Lung (tissue), 11 donors: ENCODE measurements at regions not wholly inside any gene's neighbourhood (a gene's known extent, or its start where the extent isn't known, plus 50 kb on each side); places are given as distances from the start of the nearest gene placed in this dataset.

Experiments used
- ATAC-seq: fragments of 200-7000 bp; cut with Tn5 transposase; one replicate; pipeline ENCODE4 v1.9.1; 2020; ENCODE audit warnings: moderate number of reproducible peaks; ENCODE audit not compliant: insufficient read depth, low FRiP score
- DNase-seq, 3 donors: peaks; one replicate each; pipeline ENCODE4 v3.0.0-alpha.2; 2013 to 2017
- H3K27ac ChIP-seq, 2 donors: one replicate each; pipeline ENCODE4 v1.5.1; 2013; ENCODE audit warnings: mild to moderate bottlenecking in 2 of 2, moderate library complexity in 2 of 2, control low read depth in 1 of 2, inconsistent platforms in 1 of 2, low read depth in 1 of 2, low read length in 1 of 2
- H3K27me3 ChIP-seq, 3 donors: one replicate each; pipeline ENCODE4 v1.5.1; 2013; ENCODE audit warnings: low read length in 2 of 3; ENCODE audit not compliant: control insufficient read depth in 3 of 3, insufficient read depth in 3 of 3
- H3K36me3 ChIP-seq, 4 donors: one replicate each; pipeline ENCODE4 v1.5.1; 2013; ENCODE audit warnings: low read length in 4 of 4, mild to moderate bottlenecking in 1 of 4, moderate library complexity in 1 of 4; ENCODE audit not compliant: control insufficient read depth in 4 of 4, insufficient read depth in 4 of 4
- H3K4me1 ChIP-seq, 5 donors: one replicate each; pipeline ENCODE4 v1.5.1; 2013; ENCODE audit warnings: low read length in 5 of 5, mild to moderate bottlenecking in 2 of 5, moderate library complexity in 1 of 5; ENCODE audit not compliant: control insufficient read depth in 5 of 5, insufficient read depth in 5 of 5
- H3K4me3 ChIP-seq: one replicate; pipeline ENCODE4 v1.5.1; 2013; ENCODE audit warnings: mild to moderate bottlenecking, control low read depth, moderate library complexity
- H3K9ac ChIP-seq, 2 donors: one replicate each; pipeline ENCODE4 v1.5.1; 2013; ENCODE audit warnings: low read length in 2 of 2, control low read depth in 1 of 2; ENCODE audit not compliant: insufficient read depth in 1 of 2
- H3K9me3 ChIP-seq, 4 donors: one replicate each; pipeline ENCODE4 v1.5.1; 2013; ENCODE audit warnings: low read length in 3 of 4, mild to moderate bottlenecking in 1 of 4, moderate library complexity in 1 of 4; ENCODE audit not compliant: control insufficient read depth in 4 of 4, insufficient read depth in 3 of 4
- WGBS, 2 donors: extraction: QIAGEN DNeasy Blood & Tissue Kit; methylation state at CpG; one replicate each; pipeline ENCODE4 v1.1.7; 2013; 5-methylcytosine and 5-hydroxymethylcytosine counted together
- TF ChIP-seq, protein P1 (sequence below): IDR thresholded peaks from 2 replicates; pipeline ENCODE4 v1.5.1; 2012; ENCODE audit warnings: mild to moderate bottlenecking; ENCODE audit errors: control extremely low read depth, extremely low read depth
- donor health status: control.
- donor health status: control.
- donor health status: Bipolar disorder and iron deficiency.
- donor health status: healthy.
- donor health status: DM: yes; HTN: yes; CAD: no.

DNA sequence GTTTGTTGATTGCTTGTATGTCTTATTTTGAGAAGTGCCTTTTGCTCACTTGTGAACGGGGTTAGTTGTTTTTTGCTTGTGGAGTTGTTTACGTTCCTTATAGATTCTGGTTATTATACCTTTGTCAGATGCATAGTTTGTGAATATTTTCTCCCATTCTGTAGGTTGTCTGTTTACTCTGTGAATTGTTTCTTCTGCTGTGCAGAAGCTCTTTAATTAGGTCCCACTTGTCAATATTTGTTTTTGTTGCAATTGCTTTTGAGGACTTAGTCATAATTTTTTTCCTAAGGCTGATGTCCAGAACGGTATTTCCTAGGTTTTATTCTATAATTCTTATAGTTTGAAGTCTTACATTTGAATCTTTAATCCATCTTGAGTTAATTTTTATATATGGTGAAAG is 285.3 kb upstream of the GADL1 start:
- Histone ChIP-seq H3K27me3 (no peaks in the 10 kb centered on the region), H3K4me3 (no peak overlapping the region), H3K9me3 (no peaks in the 10 kb centered on the region), H3K9ac (no peak overlapping the region), H3K4me1 (no peaks in the 10 kb centered on the region), H3K36me3 (no peaks in the 10 kb centered on the region), H3K27ac (no peak overlapping the region)
- TF ChIP-seq, protein P1, sequence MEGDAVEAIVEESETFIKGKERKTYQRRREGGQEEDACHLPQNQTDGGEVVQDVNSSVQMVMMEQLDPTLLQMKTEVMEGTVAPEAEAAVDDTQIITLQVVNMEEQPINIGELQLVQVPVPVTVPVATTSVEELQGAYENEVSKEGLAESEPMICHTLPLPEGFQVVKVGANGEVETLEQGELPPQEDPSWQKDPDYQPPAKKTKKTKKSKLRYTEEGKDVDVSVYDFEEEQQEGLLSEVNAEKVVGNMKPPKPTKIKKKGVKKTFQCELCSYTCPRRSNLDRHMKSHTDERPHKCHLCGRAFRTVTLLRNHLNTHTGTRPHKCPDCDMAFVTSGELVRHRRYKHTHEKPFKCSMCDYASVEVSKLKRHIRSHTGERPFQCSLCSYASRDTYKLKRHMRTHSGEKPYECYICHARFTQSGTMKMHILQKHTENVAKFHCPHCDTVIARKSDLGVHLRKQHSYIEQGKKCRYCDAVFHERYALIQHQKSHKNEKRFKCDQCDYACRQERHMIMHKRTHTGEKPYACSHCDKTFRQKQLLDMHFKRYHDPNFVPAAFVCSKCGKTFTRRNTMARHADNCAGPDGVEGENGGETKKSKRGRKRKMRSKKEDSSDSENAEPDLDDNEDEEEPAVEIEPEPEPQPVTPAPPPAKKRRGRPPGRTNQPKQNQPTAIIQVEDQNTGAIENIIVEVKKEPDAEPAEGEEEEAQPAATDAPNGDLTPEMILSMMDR = no peak
- DNase-seq (no peak), ATAC-seq (no peak)
- 86 to 93% methylated on average over 3 of the region's 3 CpGs for WGBS, 2 donors

DNA sequence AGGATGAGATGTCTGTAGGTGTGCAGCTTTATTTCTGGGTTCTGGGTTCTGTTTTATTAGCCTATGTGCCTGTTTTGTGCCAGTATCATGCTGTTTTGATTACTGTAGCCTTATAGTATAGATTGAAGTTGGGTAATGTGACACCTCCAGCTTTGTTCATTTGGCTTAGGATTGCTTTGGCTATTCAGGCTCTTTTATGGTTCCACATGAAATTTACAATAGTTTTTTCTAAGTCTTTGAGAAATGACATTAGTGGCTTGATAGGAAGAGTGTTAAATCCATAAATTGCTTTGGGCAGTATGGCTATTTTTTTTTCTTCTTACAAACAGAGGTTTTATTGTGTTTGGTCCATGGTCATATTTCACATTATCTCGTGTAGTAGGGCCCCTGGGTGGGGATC is 285.8 kb upstream of the GADL1 start:
- ATAC-seq (no peak), DNase-seq (no peak)
- Histone ChIP-seq H3K4me3 (no peak overlapping the region), H3K4me1 (no peaks in the 10 kb centered on the region), H3K36me3 (no peaks in the 10 kb centered on the region), H3K9ac (no peak overlapping the region), H3K9me3 (no peaks in the 10 kb centered on the region), H3K27ac (no peak overlapping the region), H3K27me3 (no peaks in the 10 kb centered on the region)
- 67 to 80% methylated on average over 1 of the region's 1 CpG for WGBS, 2 donors
- TF ChIP-seq, protein P1 = no peak

DNA sequence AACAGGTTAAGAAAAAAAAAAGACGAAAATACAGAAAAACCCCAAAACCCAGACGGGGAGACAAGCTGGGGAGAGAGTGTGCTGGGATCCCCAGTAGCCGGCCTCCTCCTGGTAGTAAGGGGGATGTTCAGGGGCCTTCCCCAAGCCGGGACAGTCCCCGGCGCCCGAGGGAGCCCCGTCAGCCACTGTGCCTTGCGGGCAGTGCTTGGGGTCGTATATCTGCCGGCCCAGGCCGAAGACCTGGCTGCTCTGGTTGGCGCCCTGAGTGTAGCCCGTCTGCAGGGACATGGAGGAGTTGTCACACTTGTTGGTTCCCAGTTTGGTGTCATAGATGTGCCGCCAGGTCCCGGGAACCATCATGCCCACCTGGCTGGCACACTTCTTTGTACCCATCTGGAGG is 287.2 kb upstream of the GADL1 start:
- Histone ChIP-seq H3K36me3 (no peaks in the 10 kb centered on the region), H3K4me1 (no peaks in the 10 kb centered on the region), H3K27me3 (no peaks in the 10 kb centered on the region), H3K9me3 (no peaks in the 10 kb centered on the region), H3K9ac (no peak overlapping the region), H3K4me3 (no peak overlapping the region), H3K27ac (no peak overlapping the region)
- TF ChIP-seq, protein P1 = no peak
- no peak for ATAC-seq
- WGBS, 2 donors = 95 to 98% methylated on average over 16 of the region's 16 CpGs
- DNase-seq = no peak

DNA sequence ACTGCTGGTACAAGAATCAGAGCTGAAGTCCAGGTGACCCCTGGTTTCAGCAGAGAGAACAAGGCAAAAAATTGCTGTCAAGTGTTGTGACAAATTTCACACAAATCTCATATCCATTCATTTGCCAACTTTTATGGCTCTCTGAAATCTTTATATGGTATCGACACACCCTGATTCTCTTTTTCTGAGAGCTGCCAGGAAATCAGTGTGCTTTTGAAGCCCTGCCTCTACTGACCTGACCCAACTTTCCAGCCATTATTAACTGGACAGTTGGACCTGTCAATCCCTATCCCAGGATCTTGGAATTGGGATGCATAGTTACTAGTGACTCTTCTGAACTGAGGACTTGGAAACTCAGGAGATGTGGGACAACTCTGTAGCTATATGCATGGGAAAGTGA is 288.2 kb upstream of the GADL1 start:
- H3K4me1 ChIP-seq = no peaks in the 10 kb centered on the region
- WGBS, 2 donors = 93 to 97% methylated on average over 1 of the region's 1 CpG
- no peaks in the 10 kb centered on the region for H3K27me3 ChIP-seq
- no peak overlapping the region for H3K9ac ChIP-seq
- DNase-seq (no peak), ATAC-seq (no peak)
- no peak overlapping the region for H3K27ac ChIP-seq
- H3K4me3 ChIP-seq = no peak overlapping the region
- TF ChIP-seq, protein P1 = no peak
- H3K36me3 ChIP-seq = no peaks in the 10 kb centered on the region
- H3K9me3 ChIP-seq = no peaks in the 10 kb centered on the region
